SU-DHL-6 (cell line): ENCODE measurements at regions not wholly inside any gene's neighbourhood (a gene's known extent, or its start where the extent isn't known, plus 50 kb on each side); places are given as distances from the start of the nearest gene placed in this dataset.

Source experiments
- H2AFZ ChIP-seq: fragments of 200-600 bp; sonication (generic); 2 replicates; pipeline ENCODE4 v1.6.1; 2014; ENCODE audit warnings: low read depth, mild to moderate bottlenecking, moderate library complexity, mixed read lengths, antibody characterized with exemption, low read length; ENCODE audit not compliant: severe bottlenecking
- H3F3A ChIP-seq: fragments of 200-600 bp; shearing (Covaris generic); 2 replicates; pipeline ENCODE4 v1.6.0; 2016; ENCODE audit warnings: antibody characterized with exemption, mild to moderate bottlenecking; ENCODE audit not compliant: insufficient read depth
- H3K27ac ChIP-seq: fragments of 200-600 bp; sonication (generic); 2 replicates; pipeline ENCODE4 v1.5.1; 2016; ENCODE audit warnings: low read depth, mild to moderate bottlenecking, low read length, moderate library complexity, mixed read lengths
- H3K27me3 ChIP-seq: fragments of 200-600 bp; sonication (generic), shearing (Covaris generic); 2 replicates; pipeline ENCODE4 v1.6.0; 2014; ENCODE audit warnings: mild to moderate bottlenecking, low read length
- H3K36me3 ChIP-seq: fragments of 200-600 bp; sonication (generic); 2 replicates; pipeline ENCODE4 v1.6.1; 2014; ENCODE audit warnings: mild to moderate bottlenecking, low read length, mixed read lengths
- H3K4me2 ChIP-seq: fragments of 300-600, 200-600 bp; shearing (Covaris generic), sonication (generic); 2 replicates; pipeline ENCODE4 v1.6.0; 2014; ENCODE audit warnings: low read length, low read depth, mild to moderate bottlenecking; ENCODE audit not compliant: poor library complexity, severe bottlenecking
- H3K4me3 ChIP-seq: fragments of 200-600 bp; sonication (generic); 2 replicates; pipeline ENCODE4 v1.5.1; 2014; ENCODE audit warnings: antibody characterized with exemption, low read length, mild to moderate bottlenecking, mixed read lengths; ENCODE audit not compliant: insufficient read depth, poor library complexity, severe bottlenecking
- H3K79me2 ChIP-seq: fragments of 200-600 bp; sonication (generic); 2 replicates; pipeline ENCODE4 v1.6.1; 2014; ENCODE audit warnings: mild to moderate bottlenecking, low read length, moderate library complexity; ENCODE audit not compliant: insufficient read depth
- H3K9ac ChIP-seq: fragments of 200-600 bp; sonication (generic); 2 replicates; pipeline ENCODE4 v1.7.0; 2014; ENCODE audit warnings: mild to moderate bottlenecking, low read length
- H3K9me2 ChIP-seq: fragments of 200-600 bp; sonication (generic); replicated peaks from 2 replicates; pipeline ENCODE4 v1.6.1; 2014; ENCODE audit warnings: low read length; ENCODE audit not compliant: insufficient read depth
- H3K9me3 ChIP-seq: fragments of 200-600 bp; sonication (generic); 2 replicates; pipeline ENCODE4 v1.6.1; 2014; ENCODE audit warnings: low read length, mixed read lengths; ENCODE audit not compliant: insufficient read depth
- H4K20me1 ChIP-seq: fragments of 200-600 bp; sonication (generic); 2 replicates; pipeline ENCODE4 v1.6.1; 2014; ENCODE audit warnings: low read depth, mild to moderate bottlenecking, antibody characterized with exemption, low read length, moderate library complexity, mixed read lengths
- EZH2phosphoT487 ChIP-seq: fragments of 200-600 bp; sonication (generic), shearing (Covaris generic); conservative IDR thresholded peaks from 2 replicates; pipeline ENCODE4 v1.6.1; 2018; ENCODE audit warnings: mild to moderate bottlenecking, antibody characterized with exemption, low read length, moderate library complexity, mixed read lengths
- TF ChIP-seq, protein P1 (sequence below): fragments of 200-600 bp; sonication (generic); IDR thresholded peaks from one replicate; pipeline ENCODE4 v1.5.1; 2017; ENCODE audit warnings: antibody characterized with exemption, mild to moderate bottlenecking, low read length, moderate library complexity; ENCODE audit not compliant: insufficient read depth, poor library complexity, severe bottlenecking

- Histone ChIP-seq H3K9ac (no peak overlapping the region), H3K9me2 (no peaks in the 10 kb centered on the region), H3K4me3 (no peak overlapping the region), H3K4me2 (peak overlapping the region; percentile 43), H3K27me3 (no peaks in the 10 kb centered on the region), H3K36me3 (no peaks in the 10 kb centered on the region), H3K9me3 (no peaks in the 10 kb centered on the region), H3K27ac (no peak overlapping the region), H4K20me1 (no peaks in the 10 kb centered on the region), H2AFZ (peak overlapping the region; percentile 36), H3K79me2 (no peaks in the 10 kb centered on the region), H3F3A (no peaks in the 10 kb centered on the region)
- TF ChIP-seq, protein P1, sequence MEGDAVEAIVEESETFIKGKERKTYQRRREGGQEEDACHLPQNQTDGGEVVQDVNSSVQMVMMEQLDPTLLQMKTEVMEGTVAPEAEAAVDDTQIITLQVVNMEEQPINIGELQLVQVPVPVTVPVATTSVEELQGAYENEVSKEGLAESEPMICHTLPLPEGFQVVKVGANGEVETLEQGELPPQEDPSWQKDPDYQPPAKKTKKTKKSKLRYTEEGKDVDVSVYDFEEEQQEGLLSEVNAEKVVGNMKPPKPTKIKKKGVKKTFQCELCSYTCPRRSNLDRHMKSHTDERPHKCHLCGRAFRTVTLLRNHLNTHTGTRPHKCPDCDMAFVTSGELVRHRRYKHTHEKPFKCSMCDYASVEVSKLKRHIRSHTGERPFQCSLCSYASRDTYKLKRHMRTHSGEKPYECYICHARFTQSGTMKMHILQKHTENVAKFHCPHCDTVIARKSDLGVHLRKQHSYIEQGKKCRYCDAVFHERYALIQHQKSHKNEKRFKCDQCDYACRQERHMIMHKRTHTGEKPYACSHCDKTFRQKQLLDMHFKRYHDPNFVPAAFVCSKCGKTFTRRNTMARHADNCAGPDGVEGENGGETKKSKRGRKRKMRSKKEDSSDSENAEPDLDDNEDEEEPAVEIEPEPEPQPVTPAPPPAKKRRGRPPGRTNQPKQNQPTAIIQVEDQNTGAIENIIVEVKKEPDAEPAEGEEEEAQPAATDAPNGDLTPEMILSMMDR, result no peak
- no peak for TF ChIP-seq EZH2phosphoT487
Measured at GRCh38 chr13:84902243-84902642, 897.0 kb downstream of the SLITRK6 start.

GRCh38 chr13:84896128-84896527 is 903.1 kb downstream of the SLITRK6 start:
- H3K4me3 ChIP-seq, result no peak overlapping the region

GRCh38 chr13:84894749-84895148 is 904.5 kb downstream of the SLITRK6 start:
- H3K36me3 ChIP-seq, result no peaks in the 10 kb centered on the region
- no peak overlapping the region for H3K9ac ChIP-seq
- H3K4me3 ChIP-seq, result no peak overlapping the region
- H2AFZ ChIP-seq, result no peak overlapping the region
- no peaks in the 10 kb centered on the region for H3F3A ChIP-seq
- H3K4me2 ChIP-seq, result no peak overlapping the region
- H3K9me2 ChIP-seq, result no peaks in the 10 kb centered on the region
- TF ChIP-seq EZH2phosphoT487, result no peak
- TF ChIP-seq, protein P1, result no peak
- H3K27ac ChIP-seq, result no peak overlapping the region
- no peaks in the 10 kb centered on the region for H3K27me3 ChIP-seq
- no peaks in the 10 kb centered on the region for H3K9me3 ChIP-seq
- H4K20me1 ChIP-seq, result no peaks in the 10 kb centered on the region
- no peaks in the 10 kb centered on the region for H3K79me2 ChIP-seq

More at GRCh38 chr13:84896128-84896527, 903.1 kb downstream of the SLITRK6 start:
- H3F3A ChIP-seq, result no peaks in the 10 kb centered on the region
- no peaks in the 10 kb centered on the region for H3K9me2 ChIP-seq
- H3K27ac ChIP-seq, result no peak overlapping the region
- H3K4me2 ChIP-seq, result no peak overlapping the region
- H3K79me2 ChIP-seq, result no peaks in the 10 kb centered on the region
- TF ChIP-seq, protein P1, result peak; percentile 49
- no peak for TF ChIP-seq EZH2phosphoT487
- H4K20me1 ChIP-seq, result no peaks in the 10 kb centered on the region
- no peaks in the 10 kb centered on the region for H3K27me3 ChIP-seq
- H2AFZ ChIP-seq, result no peak overlapping the region
- H3K9me3 ChIP-seq, result no peaks in the 10 kb centered on the region
- no peaks in the 10 kb centered on the region for H3K36me3 ChIP-seq
- H3K9ac ChIP-seq, result no peak overlapping the region

GRCh38 chr13:84885868-84886267 is 913.4 kb downstream of the SLITRK6 start:
- Histone ChIP-seq H3K9ac (no peak overlapping the region), H3K27me3 (no peaks in the 10 kb centered on the region), H3F3A (no peaks in the 10 kb centered on the region), H2AFZ (no peak overlapping the region), H4K20me1 (no peaks in the 10 kb centered on the region), H3K4me3 (no peak overlapping the region), H3K4me2 (no peak overlapping the region), H3K9me2 (no peaks in the 10 kb centered on the region), H3K79me2 (no peaks in the 10 kb centered on the region), H3K9me3 (no peaks in the 10 kb centered on the region), H3K27ac (no peak overlapping the region), H3K36me3 (no peaks in the 10 kb centered on the region)
- TF ChIP-seq, protein P1, result no peak
- TF ChIP-seq EZH2phosphoT487, result no peak
